ENCODE measurements at regions not wholly inside any gene's neighbourhood (a gene's known extent, or its start where the extent isn't known, plus 50 kb on each side); places are given as distances from the start of the nearest gene placed in this dataset.

DNA sequence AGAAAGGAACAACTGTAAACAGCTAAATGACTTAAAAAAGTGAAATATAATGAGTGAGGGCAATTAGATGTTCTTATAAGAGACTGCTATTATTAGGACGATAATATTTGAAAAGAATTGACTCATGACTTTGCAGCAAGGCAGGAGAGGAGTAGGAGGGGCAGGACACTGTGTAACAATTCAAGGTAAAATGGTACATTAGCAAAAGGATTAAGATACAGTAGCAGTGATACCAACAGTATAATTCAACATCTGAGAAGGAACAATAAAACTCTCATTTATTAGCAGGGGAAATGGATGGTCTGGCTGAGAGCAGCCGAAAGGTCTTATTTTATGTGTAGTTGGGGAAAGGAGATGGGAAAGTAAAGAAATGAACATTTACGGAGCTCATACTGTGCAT, 315.5 kb upstream of the BOD1L1 start:
- Mint-ChIP-seq H3K4me3 (no peak overlapping the region), H3K4me1 (no peaks in the 10 kb centered on the region), H3K27ac (ENCODE audit: unreplicated experiment) (no peak overlapping the region), H3K27me3 (ENCODE audit: low read depth) (no peaks in the 10 kb centered on the region), H3K9me3 (peaks cover 3% of the 10 kb centered on the region), H3K36me3 (ENCODE audit: low read depth) (no peaks in the 10 kb centered on the region)
- no peak for DNase-seq (ENCODE audit: low read depth, low spot score)
- TF ChIP-seq, protein P1, sequence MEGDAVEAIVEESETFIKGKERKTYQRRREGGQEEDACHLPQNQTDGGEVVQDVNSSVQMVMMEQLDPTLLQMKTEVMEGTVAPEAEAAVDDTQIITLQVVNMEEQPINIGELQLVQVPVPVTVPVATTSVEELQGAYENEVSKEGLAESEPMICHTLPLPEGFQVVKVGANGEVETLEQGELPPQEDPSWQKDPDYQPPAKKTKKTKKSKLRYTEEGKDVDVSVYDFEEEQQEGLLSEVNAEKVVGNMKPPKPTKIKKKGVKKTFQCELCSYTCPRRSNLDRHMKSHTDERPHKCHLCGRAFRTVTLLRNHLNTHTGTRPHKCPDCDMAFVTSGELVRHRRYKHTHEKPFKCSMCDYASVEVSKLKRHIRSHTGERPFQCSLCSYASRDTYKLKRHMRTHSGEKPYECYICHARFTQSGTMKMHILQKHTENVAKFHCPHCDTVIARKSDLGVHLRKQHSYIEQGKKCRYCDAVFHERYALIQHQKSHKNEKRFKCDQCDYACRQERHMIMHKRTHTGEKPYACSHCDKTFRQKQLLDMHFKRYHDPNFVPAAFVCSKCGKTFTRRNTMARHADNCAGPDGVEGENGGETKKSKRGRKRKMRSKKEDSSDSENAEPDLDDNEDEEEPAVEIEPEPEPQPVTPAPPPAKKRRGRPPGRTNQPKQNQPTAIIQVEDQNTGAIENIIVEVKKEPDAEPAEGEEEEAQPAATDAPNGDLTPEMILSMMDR (conservative IDR thresholded peaks at IDR 0.05), result no peak

DNA sequence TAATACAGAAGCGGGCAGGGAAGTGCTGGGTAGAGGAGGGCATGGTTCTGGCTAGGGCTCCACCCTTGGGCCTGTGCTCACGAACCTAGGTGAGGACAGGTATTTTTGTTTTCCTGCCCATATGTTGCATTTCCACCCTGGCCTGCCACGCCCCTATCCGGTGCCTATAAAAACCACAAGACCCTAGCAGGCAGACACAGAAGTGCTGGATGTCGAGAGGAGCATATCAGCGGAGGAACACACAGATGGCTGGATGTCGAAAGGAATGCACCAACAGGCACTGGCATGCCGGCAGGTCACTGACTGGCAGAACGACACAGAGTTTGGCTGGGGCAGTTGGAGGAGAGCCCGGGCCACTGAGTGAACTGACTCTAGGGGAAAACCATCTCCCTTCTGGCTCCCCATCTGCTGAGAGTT, 316.6 kb upstream of the BOD1L1 start:
- Mint-ChIP-seq H3K36me3 (ENCODE audit: low read depth) (no peaks in the 10 kb centered on the region), H3K27me3 (ENCODE audit: low read depth) (no peaks in the 10 kb centered on the region), H3K9me3 (no peaks in the 10 kb centered on the region), H3K4me3 (no peak overlapping the region), H3K27ac (ENCODE audit: unreplicated experiment) (peak overlapping the region; percentile 52), H3K4me1 (no peaks in the 10 kb centered on the region)
- DNase-seq (ENCODE audit: low read depth, low spot score), result no peak
- TF ChIP-seq, protein P1 (conservative IDR thresholded peaks at IDR 0.05), result no peak

DNA sequence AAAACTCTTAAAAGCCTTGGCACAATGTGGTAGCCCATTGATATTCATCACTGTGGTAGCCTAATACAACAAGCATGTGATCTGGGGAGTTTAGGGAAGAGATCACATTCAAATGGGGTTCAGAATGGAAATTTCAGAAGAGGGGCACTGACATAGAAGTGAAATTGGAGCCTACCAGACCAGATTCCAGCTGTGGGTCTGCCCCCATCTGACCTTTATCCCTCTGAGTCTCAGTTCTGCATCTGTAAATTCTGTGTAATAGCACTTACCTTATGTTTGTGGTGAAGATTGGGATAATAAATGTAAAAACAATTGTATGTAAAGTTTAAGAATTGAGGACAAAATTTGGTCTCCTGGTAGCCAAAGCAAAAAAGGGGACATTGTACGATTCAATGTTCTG, 320.4 kb upstream of the BOD1L1 start:
- DNase-seq (ENCODE audit: low read depth, low spot score), result no peak
- Mint-ChIP-seq H3K27me3 (ENCODE audit: low read depth) (no peaks in the 10 kb centered on the region), H3K9me3 (no peaks in the 10 kb centered on the region), H3K27ac (ENCODE audit: unreplicated experiment) (no peak overlapping the region), H3K4me3 (no peak overlapping the region), H3K4me1 (peaks cover 5% of the 10 kb centered on the region), H3K36me3 (ENCODE audit: low read depth) (no peaks in the 10 kb centered on the region)
- TF ChIP-seq, protein P1 (conservative IDR thresholded peaks at IDR 0.05), result no peak

DNA sequence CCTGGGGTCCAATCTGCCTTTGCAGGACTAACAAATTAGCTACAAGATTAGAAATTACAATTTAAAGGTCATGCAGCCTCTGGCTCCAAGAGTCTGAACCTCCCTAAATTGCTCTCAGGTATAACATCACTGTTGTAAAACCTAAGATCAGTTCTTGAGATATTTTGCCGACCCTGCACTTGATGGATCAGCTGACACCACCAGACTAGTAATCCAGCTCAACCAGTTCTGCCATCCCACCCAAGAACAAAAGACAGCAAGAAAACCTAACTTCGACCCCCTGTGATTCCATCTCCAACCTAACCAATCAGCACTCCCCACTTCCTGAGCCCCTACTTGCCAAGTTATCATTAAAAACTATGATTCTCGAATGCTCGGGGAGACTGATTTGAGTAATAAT, 323.0 kb upstream of the BOD1L1 start:
- no peak for DNase-seq (ENCODE audit: low read depth, low spot score)
- H3K9me3 Mint-ChIP-seq, result no peaks in the 10 kb centered on the region
- H3K27me3 Mint-ChIP-seq (ENCODE audit: low read depth), result no peaks in the 10 kb centered on the region
- no peak overlapping the region for H3K27ac Mint-ChIP-seq (ENCODE audit: unreplicated experiment)
- no peak overlapping the region for H3K4me3 Mint-ChIP-seq
- H3K36me3 Mint-ChIP-seq (ENCODE audit: low read depth), result no peaks in the 10 kb centered on the region
- peaks cover 5% of the 10 kb centered on the region for H3K4me1 Mint-ChIP-seq
- TF ChIP-seq, protein P1 (conservative IDR thresholded peaks at IDR 0.05), result no peak

DNA sequence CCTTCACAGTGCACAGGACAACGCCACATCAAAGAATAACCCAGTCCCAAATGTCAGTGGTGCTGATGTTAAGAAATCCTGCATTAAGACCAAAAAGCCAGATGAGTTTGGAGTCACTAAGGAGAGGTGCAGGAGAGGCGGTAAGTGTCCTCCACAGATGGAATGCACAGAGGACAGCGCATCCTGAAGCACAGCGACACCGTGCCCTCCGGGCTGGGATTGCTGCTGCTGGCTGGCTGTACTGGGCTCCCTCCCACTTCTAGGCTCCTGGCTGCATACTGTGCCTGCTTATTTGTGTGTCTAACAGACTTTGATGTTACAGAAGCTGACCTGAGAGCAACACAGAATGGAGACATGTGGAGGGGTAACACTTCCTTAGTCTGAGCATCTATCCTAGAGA, 325.6 kb upstream of the BOD1L1 start:
- Mint-ChIP-seq H3K36me3 (ENCODE audit: low read depth) (no peaks in the 10 kb centered on the region), H3K9me3 (no peaks in the 10 kb centered on the region), H3K27me3 (ENCODE audit: low read depth) (no peaks in the 10 kb centered on the region), H3K4me1 (peaks cover 5% of the 10 kb centered on the region), H3K4me3 (no peak overlapping the region), H3K27ac (ENCODE audit: unreplicated experiment) (no peak overlapping the region)
- no peak for DNase-seq (ENCODE audit: low read depth, low spot score)
- TF ChIP-seq, protein P1 (conservative IDR thresholded peaks at IDR 0.05), result no peak

DNA sequence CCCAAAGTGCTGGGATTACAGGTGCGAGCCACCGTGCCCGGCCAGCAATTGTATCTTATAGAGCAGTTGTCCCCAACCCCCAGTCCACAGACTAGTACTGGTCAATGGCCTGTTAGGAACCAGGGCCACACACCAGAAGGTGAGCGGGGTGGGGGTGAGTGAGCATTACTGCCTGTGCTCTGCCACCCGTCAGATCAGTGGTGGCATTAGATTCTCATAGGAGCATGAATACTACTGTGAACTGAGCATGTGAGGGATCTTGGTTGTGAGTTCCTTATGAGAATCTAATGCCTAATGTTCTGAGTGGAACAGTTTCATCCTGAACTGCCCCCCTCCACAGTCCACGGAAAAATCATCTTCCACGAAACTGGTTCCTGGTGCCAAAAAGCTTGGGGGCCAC, 328.0 kb upstream of the BOD1L1 start:
- H3K27me3 Mint-ChIP-seq (ENCODE audit: low read depth), result no peaks in the 10 kb centered on the region
- H3K4me1 Mint-ChIP-seq, result peaks cover 5% of the 10 kb centered on the region
- TF ChIP-seq, protein P1 (conservative IDR thresholded peaks at IDR 0.05), result no peak
- H3K27ac Mint-ChIP-seq (ENCODE audit: unreplicated experiment), result no peak overlapping the region
- no peak overlapping the region for H3K4me3 Mint-ChIP-seq
- no peaks in the 10 kb centered on the region for H3K36me3 Mint-ChIP-seq (ENCODE audit: low read depth)
- no peaks in the 10 kb centered on the region for H3K9me3 Mint-ChIP-seq
- no peak for DNase-seq (ENCODE audit: low read depth, low spot score)
